HG02885 (cell line): ENCODE measurements at regions not wholly inside any gene's neighbourhood (a gene's known extent, or its start where the extent isn't known, plus 50 kb on each side); places are given as distances from the start of the nearest gene placed in this dataset.

Experiments used
- ATAC-seq: cut with Tn5 transposase; IDR thresholded peaks from one replicate; pipeline ENCODE4 v1.9.1; 2021; ENCODE audit warnings: mild to moderate bottlenecking; ENCODE audit not compliant: unreplicated experiment, poor library complexity

GRCh38 chr13:33369073-33369472, 83.5 kb upstream of the STARD13 start:
- no peak for ATAC-seq

GRCh38 chr13:33372251-33372919, 86.8 kb upstream of the STARD13 start:
- no peak for ATAC-seq

- ATAC-seq, result no peak
These were observed 88.1 kb upstream of the STARD13 start for GRCh38 chr13:33373624-33374023.

GRCh38 chr13:33375421-33375820, 89.9 kb upstream of the STARD13 start:
- no peak for ATAC-seq

GRCh38 chr13:33376212-33376611, 90.7 kb upstream of the STARD13 start:
- no peak for ATAC-seq

GRCh38 chr13:33377411-33377810, 91.9 kb upstream of the STARD13 start:
- no peak for ATAC-seq

- ATAC-seq, result no peak
These were observed 92.3 kb upstream of the STARD13 start for GRCh38 chr13:33377825-33378224.

- ATAC-seq, result no peak
These were observed 94.1 kb upstream of the STARD13 start for GRCh38 chr13:33379608-33380007.

GRCh38 chr13:33380487-33381079, 95.0 kb upstream of the STARD13 start:
- no peak for ATAC-seq

- ATAC-seq, result no peak
These were observed 95.6 kb upstream of the STARD13 start for GRCh38 chr13:33381180-33381579.

- ATAC-seq, result no peak
These were observed 96.4 kb upstream of the STARD13 start for GRCh38 chr13:33381906-33382305.

- ATAC-seq, result no peak
These were observed 98.4 kb upstream of the STARD13 start for GRCh38 chr13:33383724-33384577.

- ATAC-seq, result peak; percentile 41
These were observed 102.9 kb upstream of the STARD13 start for GRCh38 chr13:33388286-33388998.

GRCh38 chr13:33392794-33393405, 107.3 kb upstream of the STARD13 start:
- ATAC-seq, result no peak

GRCh38 chr13:33394294-33394932, 108.9 kb upstream of the STARD13 start:
- no peak for ATAC-seq

GRCh38 chr13:33401238-33401637, 115.7 kb upstream of the STARD13 start:
- no peak for ATAC-seq

- ATAC-seq, result no peak
These were observed 117.4 kb upstream of the STARD13 start for GRCh38 chr13:33402975-33403374.

GRCh38 chr13:33403807-33404362, 118.3 kb upstream of the STARD13 start:
- ATAC-seq, result no peak

GRCh38 chr13:33405371-33405770, 119.8 kb upstream of the STARD13 start:
- ATAC-seq, result no peak
